Type B pancreatic cell (in vitro differentiated cells): ENCODE measurements at regions not wholly inside any gene's neighbourhood (a gene's known extent, or its start where the extent isn't known, plus 50 kb on each side); places are given as distances from the start of the nearest gene placed in this dataset.

Experiments used
- DNase-seq: peaks from one replicate; pipeline ENCODE4 v3.0.0; 2021; ENCODE audit warnings: mixed read lengths; ENCODE audit not compliant: unreplicated experiment; ENCODE audit errors: extremely low spot score
- H3K27ac Mint-ChIP-seq: 2 replicates; pipeline ENCODE4 v1.8.0; 2021; ENCODE audit warnings: mild to moderate bottlenecking, mixed read lengths
- H3K27me3 Mint-ChIP-seq: 2 replicates; pipeline ENCODE4 v1.8.0; 2021; ENCODE audit warnings: mixed read lengths
- H3K36me3 Mint-ChIP-seq: 2 replicates; pipeline ENCODE4 v1.8.0; 2021; ENCODE audit warnings: mixed read lengths
- H3K4me1 Mint-ChIP-seq: one replicate; pipeline ENCODE4 v1.8.0; 2021; ENCODE audit warnings: mixed read lengths; ENCODE audit not compliant: unreplicated experiment
- H3K4me3 Mint-ChIP-seq: 2 replicates; pipeline ENCODE4 v1.8.0; 2021; ENCODE audit warnings: mild to moderate bottlenecking, mixed read lengths
- H3K9me3 Mint-ChIP-seq: 2 replicates; pipeline ENCODE4 v1.8.0; 2021; ENCODE audit warnings: mixed read lengths
- TF ChIP-seq, protein P1 (sequence below): fragments of 200-600 bp; sonication (generic); conservative IDR thresholded peaks from 2 replicates; pipeline ENCODE4 v1.5.0; 2021; ENCODE audit warnings: antibody characterized with exemption, mild to moderate bottlenecking

DNA sequence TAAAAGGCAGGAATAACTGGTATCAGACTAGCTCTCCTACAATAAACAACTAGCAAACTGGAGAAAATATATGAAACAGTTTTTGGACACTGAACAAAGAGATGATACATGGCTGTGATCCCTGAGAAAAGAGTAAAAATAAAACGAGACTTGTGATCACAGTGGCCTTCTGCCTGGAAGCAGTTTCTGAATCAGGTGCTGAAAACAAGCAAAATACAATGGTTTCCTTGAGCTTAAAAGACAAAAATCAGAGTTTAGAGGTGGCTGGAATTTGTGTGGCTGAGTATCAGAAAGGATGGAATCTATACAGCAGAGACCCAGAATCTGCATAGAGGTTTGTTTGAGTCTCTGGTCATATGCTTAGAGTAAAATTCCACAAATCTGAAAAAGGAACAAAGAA lies 242.5 kb upstream of the SOX9 start:
- no peak overlapping the region for H3K27ac Mint-ChIP-seq
- DNase-seq, result no peak
- H3K27me3 Mint-ChIP-seq, result peaks cover 31% of the 10 kb centered on the region
- no peaks in the 10 kb centered on the region for H3K4me1 Mint-ChIP-seq
- H3K9me3 Mint-ChIP-seq, result no peaks in the 10 kb centered on the region
- TF ChIP-seq, protein P1, sequence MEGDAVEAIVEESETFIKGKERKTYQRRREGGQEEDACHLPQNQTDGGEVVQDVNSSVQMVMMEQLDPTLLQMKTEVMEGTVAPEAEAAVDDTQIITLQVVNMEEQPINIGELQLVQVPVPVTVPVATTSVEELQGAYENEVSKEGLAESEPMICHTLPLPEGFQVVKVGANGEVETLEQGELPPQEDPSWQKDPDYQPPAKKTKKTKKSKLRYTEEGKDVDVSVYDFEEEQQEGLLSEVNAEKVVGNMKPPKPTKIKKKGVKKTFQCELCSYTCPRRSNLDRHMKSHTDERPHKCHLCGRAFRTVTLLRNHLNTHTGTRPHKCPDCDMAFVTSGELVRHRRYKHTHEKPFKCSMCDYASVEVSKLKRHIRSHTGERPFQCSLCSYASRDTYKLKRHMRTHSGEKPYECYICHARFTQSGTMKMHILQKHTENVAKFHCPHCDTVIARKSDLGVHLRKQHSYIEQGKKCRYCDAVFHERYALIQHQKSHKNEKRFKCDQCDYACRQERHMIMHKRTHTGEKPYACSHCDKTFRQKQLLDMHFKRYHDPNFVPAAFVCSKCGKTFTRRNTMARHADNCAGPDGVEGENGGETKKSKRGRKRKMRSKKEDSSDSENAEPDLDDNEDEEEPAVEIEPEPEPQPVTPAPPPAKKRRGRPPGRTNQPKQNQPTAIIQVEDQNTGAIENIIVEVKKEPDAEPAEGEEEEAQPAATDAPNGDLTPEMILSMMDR, result no peak
- H3K36me3 Mint-ChIP-seq, result no peaks in the 10 kb centered on the region
- no peak overlapping the region for H3K4me3 Mint-ChIP-seq

DNA sequence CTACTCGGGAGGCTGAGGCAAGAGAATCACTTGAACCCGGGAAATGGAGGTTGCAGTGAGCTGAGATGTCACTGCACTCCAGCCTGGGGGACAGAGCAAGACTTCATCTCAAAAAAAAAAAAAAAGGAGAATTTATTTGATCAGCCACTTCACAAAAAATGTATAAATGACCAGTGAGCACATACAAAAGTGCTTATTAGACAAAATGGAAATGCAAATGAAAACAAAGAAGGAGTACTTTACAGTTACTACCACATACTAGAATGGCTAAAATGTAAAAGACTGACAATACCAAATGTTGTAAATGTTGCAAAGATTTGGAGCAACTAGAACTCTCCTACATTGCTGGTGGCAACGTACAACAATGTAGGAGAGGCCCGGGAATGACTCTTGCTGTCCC lies 241.8 kb upstream of the SOX9 start:
- H3K9me3 Mint-ChIP-seq, result no peaks in the 10 kb centered on the region
- H3K27ac Mint-ChIP-seq, result no peak overlapping the region
- no peak overlapping the region for H3K4me3 Mint-ChIP-seq
- TF ChIP-seq, protein P1, result no peak
- DNase-seq, result no peak
- no peaks in the 10 kb centered on the region for H3K4me1 Mint-ChIP-seq
- H3K36me3 Mint-ChIP-seq, result no peaks in the 10 kb centered on the region
- H3K27me3 Mint-ChIP-seq, result peaks cover 36% of the 10 kb centered on the region

- Mint-ChIP-seq H3K36me3 (no peaks in the 10 kb centered on the region), H3K9me3 (no peaks in the 10 kb centered on the region), H3K4me1 (no peaks in the 10 kb centered on the region)
Measured at GRCh38 chr17:71881041-71881440, 239.8 kb upstream of the SOX9 start.

DNA sequence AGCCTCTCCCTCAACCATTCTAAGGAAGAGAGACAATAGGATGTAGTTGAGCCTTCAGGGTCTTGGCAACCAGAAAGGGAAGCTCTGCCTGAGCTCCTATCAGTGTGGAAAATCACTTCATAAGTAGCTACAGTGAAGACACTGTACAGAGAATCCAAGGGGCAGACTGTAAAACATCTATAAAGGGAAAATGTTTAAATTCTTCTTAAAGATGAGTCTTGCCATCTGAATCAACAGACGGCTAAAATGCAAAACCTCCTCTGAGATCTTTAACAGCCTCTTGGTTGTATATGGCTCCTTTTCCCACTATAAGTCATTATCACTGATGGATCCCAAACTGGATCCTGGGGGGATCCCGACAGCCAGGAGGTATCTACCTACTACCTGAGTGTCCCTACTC lies 239.2 kb upstream of the SOX9 start:
- Mint-ChIP-seq H3K27ac (no peak overlapping the region), H3K27me3 (peaks cover 37% of the 10 kb centered on the region), H3K36me3 (no peaks in the 10 kb centered on the region), H3K4me1 (no peaks in the 10 kb centered on the region), H3K4me3 (no peak overlapping the region), H3K9me3 (no peaks in the 10 kb centered on the region)
- TF ChIP-seq, protein P1, result no peak
- no peak for DNase-seq

More at GRCh38 chr17:71881041-71881440, 239.8 kb upstream of the SOX9 start:
- Mint-ChIP-seq H3K27ac (no peak overlapping the region), H3K27me3 (peaks cover 37% of the 10 kb centered on the region), H3K4me3 (no peak overlapping the region)
- TF ChIP-seq, protein P1, result no peak
- no peak for DNase-seq

DNA sequence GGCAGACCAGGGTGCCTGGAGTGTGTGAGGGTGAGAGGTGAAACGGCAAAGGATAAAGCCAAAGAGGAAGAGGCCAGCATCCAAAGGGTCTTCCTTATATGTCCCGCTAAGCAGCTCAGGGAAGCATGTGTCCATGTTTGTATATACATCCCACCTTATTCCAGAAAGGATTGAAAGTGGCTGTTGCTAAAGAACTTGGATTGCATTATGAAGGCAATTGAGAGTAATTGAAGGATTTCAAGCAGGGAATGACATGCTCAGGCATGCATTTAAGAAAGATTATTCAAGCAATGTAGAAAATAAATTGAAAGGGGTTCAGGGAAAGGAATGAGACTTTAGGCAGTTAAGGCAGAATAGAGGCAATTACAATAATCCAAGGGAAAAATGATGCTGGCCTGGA lies 237.6 kb upstream of the SOX9 start:
- no peaks in the 10 kb centered on the region for H3K9me3 Mint-ChIP-seq
- TF ChIP-seq, protein P1, result no peak
- no peak overlapping the region for H3K27ac Mint-ChIP-seq
- no peaks in the 10 kb centered on the region for H3K36me3 Mint-ChIP-seq
- H3K4me3 Mint-ChIP-seq, result no peak overlapping the region
- no peaks in the 10 kb centered on the region for H3K4me1 Mint-ChIP-seq
- no peak for DNase-seq
- H3K27me3 Mint-ChIP-seq, result peaks cover 37% of the 10 kb centered on the region

- H3K4me1 Mint-ChIP-seq, result no peaks in the 10 kb centered on the region
- H3K9me3 Mint-ChIP-seq, result no peaks in the 10 kb centered on the region
- H3K36me3 Mint-ChIP-seq, result no peaks in the 10 kb centered on the region
- peaks cover 37% of the 10 kb centered on the region for H3K27me3 Mint-ChIP-seq
- TF ChIP-seq, protein P1, result no peak
- no peak overlapping the region for H3K4me3 Mint-ChIP-seq
- DNase-seq, result no peak
- H3K27ac Mint-ChIP-seq, result no peak overlapping the region
Measured at GRCh38 chr17:71883845-71884244, 237.0 kb upstream of the SOX9 start.
